ENCODE measurements at regions not wholly inside any gene's neighbourhood (a gene's known extent, or its start where the extent isn't known, plus 50 kb on each side); places are given as distances from the start of the nearest gene placed in this dataset.

DNA sequence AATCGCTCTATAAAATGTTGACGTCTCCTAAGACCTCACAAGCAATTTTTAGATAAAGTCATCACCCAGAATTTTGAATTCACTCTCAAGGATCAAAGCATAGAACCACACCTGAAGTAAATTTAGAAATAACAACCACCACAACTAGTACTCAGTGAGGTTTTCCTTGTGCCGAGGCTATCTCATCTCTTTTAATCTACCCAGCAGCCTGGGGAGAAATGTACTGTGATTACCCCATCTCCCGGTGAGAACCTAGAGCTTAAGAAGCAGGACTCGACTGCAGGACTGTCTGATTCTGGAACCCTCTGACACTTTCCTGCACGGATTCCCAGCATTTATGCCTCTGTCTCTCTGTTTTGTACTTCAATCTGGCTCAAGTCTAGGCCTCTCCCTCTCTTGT is 180.9 kb upstream of the PLXNC1 start (continued):
- TF ChIP-seq, protein P1, sequence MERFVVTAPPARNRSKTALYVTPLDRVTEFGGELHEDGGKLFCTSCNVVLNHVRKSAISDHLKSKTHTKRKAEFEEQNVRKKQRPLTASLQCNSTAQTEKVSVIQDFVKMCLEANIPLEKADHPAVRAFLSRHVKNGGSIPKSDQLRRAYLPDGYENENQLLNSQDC (CRISPR knock-in tag; IDR thresholded peaks at IDR 0.05), result no peak
- no peak for TF ChIP-seq DMBX1 (CRISPR knock-in tag; IDR thresholded peaks at IDR 0.05; ENCODE audit: borderline replicate concordance)
- peak; percentile 88 for TF ChIP-seq ZKSCAN3 (CRISPR knock-in tag; IDR thresholded peaks at IDR 0.05)
- peak in 1 of 2 experiments; percentile 24; a peak in 1 of 4 replicates for TF ChIP-seq RAD21 (CRISPR knock-in tag; conservative IDR thresholded peaks at IDR 0.05 in 1 of 2, IDR thresholded peaks at IDR 0.05 in 1 of 2)
- no peak for TF ChIP-seq LCOR (CRISPR knock-in tag; IDR thresholded peaks at IDR 0.05)
- TF ChIP-seq, protein P2, sequence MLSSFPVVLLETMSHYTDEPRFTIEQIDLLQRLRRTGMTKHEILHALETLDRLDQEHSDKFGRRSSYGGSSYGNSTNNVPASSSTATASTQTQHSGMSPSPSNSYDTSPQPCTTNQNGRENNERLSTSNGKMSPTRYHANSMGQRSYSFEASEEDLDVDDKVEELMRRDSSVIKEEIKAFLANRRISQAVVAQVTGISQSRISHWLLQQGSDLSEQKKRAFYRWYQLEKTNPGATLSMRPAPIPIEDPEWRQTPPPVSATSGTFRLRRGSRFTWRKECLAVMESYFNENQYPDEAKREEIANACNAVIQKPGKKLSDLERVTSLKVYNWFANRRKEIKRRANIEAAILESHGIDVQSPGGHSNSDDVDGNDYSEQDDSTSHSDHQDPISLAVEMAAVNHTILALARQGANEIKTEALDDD (IDR thresholded peaks at IDR 0.05), result 0 out of 2 replicates have a peak, but pooled peaks have one; percentile 44
- TF ChIP-seq HNRNPK (IDR thresholded peaks at IDR 0.05; ENCODE audit: low read depth, low read length, poor library complexity, severe bottlenecking), result no peak
- TF ChIP-seq, protein P3, sequence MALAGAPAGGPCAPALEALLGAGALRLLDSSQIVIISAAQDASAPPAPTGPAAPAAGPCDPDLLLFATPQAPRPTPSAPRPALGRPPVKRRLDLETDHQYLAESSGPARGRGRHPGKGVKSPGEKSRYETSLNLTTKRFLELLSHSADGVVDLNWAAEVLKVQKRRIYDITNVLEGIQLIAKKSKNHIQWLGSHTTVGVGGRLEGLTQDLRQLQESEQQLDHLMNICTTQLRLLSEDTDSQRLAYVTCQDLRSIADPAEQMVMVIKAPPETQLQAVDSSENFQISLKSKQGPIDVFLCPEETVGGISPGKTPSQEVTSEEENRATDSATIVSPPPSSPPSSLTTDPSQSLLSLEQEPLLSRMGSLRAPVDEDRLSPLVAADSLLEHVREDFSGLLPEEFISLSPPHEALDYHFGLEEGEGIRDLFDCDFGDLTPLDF (CRISPR knock-in tag; IDR thresholded peaks at IDR 0.05), result no peak
- no peak for TF ChIP-seq SMARCE1 (IDR thresholded peaks at IDR 0.05)
- TF ChIP-seq POLR2AphosphoS5 (IDR thresholded peaks at IDR 0.05; ENCODE audit: control insufficient read depth, insufficient read depth, low read depth, low read length), result no peak
- no peak for TF ChIP-seq ZNF785 (CRISPR knock-in tag; IDR thresholded peaks at IDR 0.05)
- no peak for TF ChIP-seq MEF2A (IDR thresholded peaks at IDR 0.05; ENCODE audit: control insufficient read depth, low read depth, low read length)

Measured in K562 (cell line).